Panc1 (cell line): ENCODE measurements at regions not wholly inside any gene's neighbourhood (a gene's known extent, or its start where the extent isn't known, plus 50 kb on each side); places are given as distances from the start of the nearest gene placed in this dataset.

Experiments used
- ATAC-seq: fragments of 200-7000 bp; cut with Tn5 transposase; 2 replicates; pipeline ENCODE4 v1.9.1; 2020; ENCODE audit warnings: mild to moderate bottlenecking, moderate library complexity
- BruUV-seq: library from RNA; stranded (reverse); fragments of 400-500 nt; replicated peaks from 2 replicates; lab custom pipeline; 2021; lab: Mats Ljungman, UMichigan
- CTCF ChIA-PET: fragments of 300-600 bp; sonication (Branson Sonifier 250); formaldehyde crosslinking; loops from one replicate; lab custom pipeline; 2022; ENCODE audit warnings: antibody characterized with exemption; lab: Charles Lee
- POLR2A ChIA-PET: fragments of 300-600 bp; sonication (Branson Sonifier 250); formaldehyde crosslinking; loops from one replicate; lab custom pipeline; 2022; ENCODE audit warnings: antibody characterized with exemption; lab: Charles Lee
- DNase-seq: peaks from one replicate; pipeline ENCODE4 v3.0.0-alpha.2; 2010; ENCODE audit warnings: low read depth, low spot score
- H3K27ac ChIP-seq: 2 replicates; pipeline ENCODE4 v1.5.1; 2011; ENCODE audit warnings: mild to moderate bottlenecking, low read length, inconsistent platforms
- H3K27me3 ChIP-seq: fragments of 200-500 bp; sonication (Bioruptor generic); 2 replicates; pipeline ENCODE4 v1.6.0; 2014; ENCODE audit warnings: low read length, inconsistent platforms; ENCODE audit not compliant: control insufficient read depth, insufficient read depth
- H3K36me3 ChIP-seq: fragments of 200-500 bp; sonication (Bioruptor generic); 2 replicates; pipeline ENCODE4 v1.5.1; 2014; ENCODE audit warnings: inconsistent platforms, mild to moderate bottlenecking, low read length, moderate library complexity; ENCODE audit not compliant: control insufficient read depth, insufficient read depth
- H3K4me1 ChIP-seq: 2 replicates; pipeline ENCODE4 v1.5.1; 2011; ENCODE audit warnings: inconsistent platforms, mild to moderate bottlenecking, low read length, moderate library complexity; ENCODE audit not compliant: control insufficient read depth, insufficient read depth
- H3K4me3 ChIP-seq, 2 experiments: 2 replicates each; pipeline ENCODE4 v1.5.1; 2011 to 2012; ENCODE audit warnings: low read depth in 2 of 2, low read length in 2 of 2, mild to moderate bottlenecking in 2 of 2, inconsistent platforms in 1 of 2, moderate library complexity in 1 of 2
- H3K9me3 ChIP-seq: fragments of 200-500 bp; sonication (Bioruptor generic); 2 replicates; pipeline ENCODE4 v1.5.1; 2014; ENCODE audit warnings: low read depth, mild to moderate bottlenecking, inconsistent platforms, low read length, moderate library complexity; ENCODE audit not compliant: control insufficient read depth, insufficient read depth
- POLR2AphosphoS5 ChIP-seq: IDR thresholded peaks from 2 replicates; pipeline ENCODE4 v1.6.1; 2012; ENCODE audit warnings: mild to moderate bottlenecking, low read depth, low read length, moderate library complexity
- SIN3A ChIP-seq: IDR thresholded peaks from 2 replicates; pipeline ENCODE4 v1.6.1; 2012; ENCODE audit warnings: low read depth, mild to moderate bottlenecking, low read length, moderate library complexity, borderline replicate concordance; ENCODE audit not compliant: insufficient read depth
- TCF7L2 ChIP-seq: IDR thresholded peaks from 2 replicates; pipeline ENCODE4 v1.6.1; 2011; ENCODE audit warnings: mild to moderate bottlenecking, low read depth, low read length, inconsistent platforms
- in situ Hi-C: cut with HindIII; loops from 2 replicates; pipeline ENCODE4 v1.10.0; 2016; ENCODE audit warnings: low sequenced_read_pairs, low pct_unique_long_range_greater_than_20kb
- intact Hi-C: fragments of 100-400 bp; cut with micrococcal nuclease; formaldehyde crosslinking; loops from one replicate; pipeline ENCODE4 v1.10.0; 2022; ENCODE audit not compliant: unreplicated experiment
- TF ChIP-seq, protein P1 (sequence below): fragments of 450-650 bp; IDR thresholded peaks from 2 replicates; pipeline ENCODE4 v1.5.1; 2017; ENCODE audit warnings: mild to moderate bottlenecking
- TF ChIP-seq, protein P2 (sequence below), 2 experiments: IDR thresholded peaks; 2 replicates each; pipeline ENCODE4 v1.6.1; 2011 to 2012; ENCODE audit warnings: low read depth in 2 of 2, control low read depth in 1 of 2, low read length in 1 of 2, mild to moderate bottlenecking in 1 of 2, moderate library complexity in 1 of 2; ENCODE audit not compliant: insufficient read depth in 1 of 2

DNA sequence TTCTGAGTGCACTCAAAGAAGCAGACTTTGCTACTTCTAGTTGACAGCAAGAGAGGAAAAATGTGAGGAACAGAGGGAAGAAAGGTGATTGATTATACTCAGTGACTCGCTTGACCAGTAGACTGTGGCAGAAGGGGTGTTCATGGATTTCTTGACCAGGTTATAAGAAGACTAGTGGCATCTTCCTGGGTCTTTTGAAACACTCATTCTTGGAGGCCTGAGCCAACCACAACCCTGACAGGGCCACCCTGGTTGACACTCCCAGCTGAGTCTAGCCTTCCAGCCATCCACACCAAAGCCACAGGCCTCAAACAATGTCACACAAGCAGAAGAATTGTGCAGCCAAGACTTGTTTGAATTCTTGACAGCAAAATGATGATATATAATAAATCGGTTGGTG is 366.3 kb downstream of the SS18 start:
- TF ChIP-seq, protein P1, sequence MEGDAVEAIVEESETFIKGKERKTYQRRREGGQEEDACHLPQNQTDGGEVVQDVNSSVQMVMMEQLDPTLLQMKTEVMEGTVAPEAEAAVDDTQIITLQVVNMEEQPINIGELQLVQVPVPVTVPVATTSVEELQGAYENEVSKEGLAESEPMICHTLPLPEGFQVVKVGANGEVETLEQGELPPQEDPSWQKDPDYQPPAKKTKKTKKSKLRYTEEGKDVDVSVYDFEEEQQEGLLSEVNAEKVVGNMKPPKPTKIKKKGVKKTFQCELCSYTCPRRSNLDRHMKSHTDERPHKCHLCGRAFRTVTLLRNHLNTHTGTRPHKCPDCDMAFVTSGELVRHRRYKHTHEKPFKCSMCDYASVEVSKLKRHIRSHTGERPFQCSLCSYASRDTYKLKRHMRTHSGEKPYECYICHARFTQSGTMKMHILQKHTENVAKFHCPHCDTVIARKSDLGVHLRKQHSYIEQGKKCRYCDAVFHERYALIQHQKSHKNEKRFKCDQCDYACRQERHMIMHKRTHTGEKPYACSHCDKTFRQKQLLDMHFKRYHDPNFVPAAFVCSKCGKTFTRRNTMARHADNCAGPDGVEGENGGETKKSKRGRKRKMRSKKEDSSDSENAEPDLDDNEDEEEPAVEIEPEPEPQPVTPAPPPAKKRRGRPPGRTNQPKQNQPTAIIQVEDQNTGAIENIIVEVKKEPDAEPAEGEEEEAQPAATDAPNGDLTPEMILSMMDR: no peak
- TF ChIP-seq POLR2AphosphoS5: no peak
- TF ChIP-seq TCF7L2: no peak
- TF ChIP-seq, protein P2, sequence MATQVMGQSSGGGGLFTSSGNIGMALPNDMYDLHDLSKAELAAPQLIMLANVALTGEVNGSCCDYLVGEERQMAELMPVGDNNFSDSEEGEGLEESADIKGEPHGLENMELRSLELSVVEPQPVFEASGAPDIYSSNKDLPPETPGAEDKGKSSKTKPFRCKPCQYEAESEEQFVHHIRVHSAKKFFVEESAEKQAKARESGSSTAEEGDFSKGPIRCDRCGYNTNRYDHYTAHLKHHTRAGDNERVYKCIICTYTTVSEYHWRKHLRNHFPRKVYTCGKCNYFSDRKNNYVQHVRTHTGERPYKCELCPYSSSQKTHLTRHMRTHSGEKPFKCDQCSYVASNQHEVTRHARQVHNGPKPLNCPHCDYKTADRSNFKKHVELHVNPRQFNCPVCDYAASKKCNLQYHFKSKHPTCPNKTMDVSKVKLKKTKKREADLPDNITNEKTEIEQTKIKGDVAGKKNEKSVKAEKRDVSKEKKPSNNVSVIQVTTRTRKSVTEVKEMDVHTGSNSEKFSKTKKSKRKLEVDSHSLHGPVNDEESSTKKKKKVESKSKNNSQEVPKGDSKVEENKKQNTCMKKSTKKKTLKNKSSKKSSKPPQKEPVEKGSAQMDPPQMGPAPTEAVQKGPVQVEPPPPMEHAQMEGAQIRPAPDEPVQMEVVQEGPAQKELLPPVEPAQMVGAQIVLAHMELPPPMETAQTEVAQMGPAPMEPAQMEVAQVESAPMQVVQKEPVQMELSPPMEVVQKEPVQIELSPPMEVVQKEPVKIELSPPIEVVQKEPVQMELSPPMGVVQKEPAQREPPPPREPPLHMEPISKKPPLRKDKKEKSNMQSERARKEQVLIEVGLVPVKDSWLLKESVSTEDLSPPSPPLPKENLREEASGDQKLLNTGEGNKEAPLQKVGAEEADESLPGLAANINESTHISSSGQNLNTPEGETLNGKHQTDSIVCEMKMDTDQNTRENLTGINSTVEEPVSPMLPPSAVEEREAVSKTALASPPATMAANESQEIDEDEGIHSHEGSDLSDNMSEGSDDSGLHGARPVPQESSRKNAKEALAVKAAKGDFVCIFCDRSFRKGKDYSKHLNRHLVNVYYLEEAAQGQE (IDR thresholded peaks at IDR 0.05; ENCODE audit: insufficient read depth in 1 of 2, low read depth in 2 of 2, low read length in 1 of 2): no peak
- TF ChIP-seq SIN3A: no peak
- in situ Hi-C loops: no loop called here
- no peak overlapping the region for H3K4me3 ChIP-seq
- no peak for DNase-seq
- ChIA-PET POLR2A (no interaction called here), CTCF (no interaction called here)
- H3K27me3 ChIP-seq: no peaks in the 10 kb centered on the region
- no TSS peak for BruUV-seq
- no peaks in the 10 kb centered on the region for H3K9me3 ChIP-seq
- H3K4me1 ChIP-seq: no peaks in the 10 kb centered on the region
- intact Hi-C loops: no loop called here
- ATAC-seq: no peak
- no peak overlapping the region for H3K27ac ChIP-seq
- H3K36me3 ChIP-seq: no peaks in the 10 kb centered on the region

DNA sequence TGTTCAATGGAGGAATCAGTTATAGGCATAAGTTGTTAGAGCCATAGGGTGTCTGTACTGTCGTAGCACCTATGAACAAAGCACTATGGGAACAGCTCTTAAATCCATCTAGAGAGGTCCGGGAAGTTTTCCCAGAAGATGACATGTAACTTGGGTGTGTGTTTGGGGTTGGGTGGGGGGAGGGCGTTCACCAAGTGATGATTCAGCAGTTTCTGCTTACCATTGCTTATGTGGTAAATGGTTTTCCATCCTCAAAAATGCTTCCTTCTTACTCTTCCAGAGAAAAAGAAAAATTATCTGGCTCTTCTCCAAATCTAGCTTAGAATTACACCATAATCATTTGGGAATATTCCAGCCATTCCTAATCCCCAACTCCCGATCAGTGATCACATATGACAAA is 361.1 kb upstream of the ZNF521 start:
- TF ChIP-seq, protein P2 (IDR thresholded peaks at IDR 0.05; ENCODE audit: insufficient read depth in 1 of 2, low read depth in 2 of 2, low read length in 1 of 2): no peak
- TF ChIP-seq TCF7L2: no peak
- TF ChIP-seq SIN3A: no peak
- CTCF ChIA-PET: no interaction called here
- Histone ChIP-seq H3K27ac (no peak overlapping the region), H3K9me3 (no peaks in the 10 kb centered on the region), H3K36me3 (no peaks in the 10 kb centered on the region), H3K27me3 (no peaks in the 10 kb centered on the region), H3K4me1 (no peaks in the 10 kb centered on the region), H3K4me3 (no peak overlapping the region)
- no TSS peak for BruUV-seq
- POLR2A ChIA-PET: no interaction called here
- DNase-seq (no peak), ATAC-seq (no peak)
- in situ Hi-C loops (no loop called here), intact Hi-C loops (no loop called here)
